Smooth muscle cell (in vitro differentiated cells): ENCODE measurements at regions not wholly inside any gene's neighbourhood (a gene's known extent, or its start where the extent isn't known, plus 50 kb on each side); places are given as distances from the start of the nearest gene placed in this dataset.

ENCODE experiments used
- DNase-seq: peaks from one replicate; lab custom pipeline; 2025; ENCODE audit not compliant: unreplicated experiment; lab: John Stamatoyannopoulos, UW
- H2AFZ ChIP-seq: fragments of 200-600 bp; sonication (generic); 2 replicates; pipeline ENCODE4 v1.6.0; 2016; ENCODE audit warnings: antibody characterized with exemption, low read depth, mild to moderate bottlenecking
- H3F3A ChIP-seq: fragments of 200-600 bp; sonication (generic); 2 replicates; pipeline ENCODE4 v1.6.0; 2017; ENCODE audit warnings: antibody characterized with exemption, low read depth
- H3K27ac ChIP-seq: fragments of 200-600 bp; sonication (generic); 2 replicates; pipeline ENCODE4 v1.5.1; 2016; ENCODE audit warnings: low read depth, mild to moderate bottlenecking
- H3K27me3 ChIP-seq: fragments of 200-600 bp; sonication (generic); 2 replicates; pipeline ENCODE4 v1.6.1; 2016; ENCODE audit warnings: low read depth, mild to moderate bottlenecking
- H3K36me3 ChIP-seq: fragments of 200-600 bp; sonication (generic); 2 replicates; pipeline ENCODE4 v1.5.1; 2016; ENCODE audit warnings: low read depth
- H3K4me1 ChIP-seq: fragments of 200-600 bp; sonication (generic); 2 replicates; pipeline ENCODE4 v1.5.1; 2016; ENCODE audit warnings: low read depth
- H3K4me2 ChIP-seq: fragments of 200-600 bp; sonication (generic); 2 replicates; pipeline ENCODE4 v1.6.0; 2016; ENCODE audit warnings: mild to moderate bottlenecking
- H3K4me3 ChIP-seq: fragments of 200-600 bp; sonication (generic); 2 replicates; pipeline ENCODE4 v1.5.1; 2016; ENCODE audit warnings: mild to moderate bottlenecking
- H3K79me2 ChIP-seq: fragments of 200-600 bp; sonication (generic); 2 replicates; pipeline ENCODE4 v1.6.0; 2016; ENCODE audit warnings: low read depth, mild to moderate bottlenecking
- H3K9ac ChIP-seq: fragments of 200-600 bp; sonication (generic); 2 replicates; pipeline ENCODE4 v1.6.0; 2016; ENCODE audit warnings: low read depth
- H3K9me3 ChIP-seq: fragments of 200-600 bp; sonication (generic); replicated peaks from 2 replicates; pipeline ENCODE4 v1.5.1; 2016; ENCODE audit warnings: low read depth
- H4K20me1 ChIP-seq: fragments of 200-600 bp; sonication (generic); 2 replicates; pipeline ENCODE4 v1.6.0; 2016; ENCODE audit warnings: low read depth
- CTCF ChIP-seq: fragments of 200-600 bp; sonication (generic); IDR thresholded peaks from 2 replicates; pipeline ENCODE4 v1.5.1; 2017; ENCODE audit warnings: borderline replicate concordance, mild to moderate bottlenecking, antibody characterized with exemption; ENCODE audit not compliant: insufficient read depth, poor library complexity, severe bottlenecking
- WGBS: methylation state at CpG from one replicate; pipeline ENCODE4 v1.1.7; 2016; ENCODE audit warnings: low lambda C conversion rate; 5-methylcytosine and 5-hydroxymethylcytosine counted together

- H3K27ac ChIP-seq, result no peak overlapping the region
- no peaks in the 10 kb centered on the region for H3K27me3 ChIP-seq
- no peaks in the 10 kb centered on the region for H4K20me1 ChIP-seq
- DNase-seq, result no peak
- H3K4me3 ChIP-seq, result no peak overlapping the region
- no peaks in the 10 kb centered on the region for H3K4me1 ChIP-seq
- H3K9me3 ChIP-seq, result no peaks in the 10 kb centered on the region
- no peaks in the 10 kb centered on the region for H3F3A ChIP-seq
- no peak overlapping the region for H3K9ac ChIP-seq
- 78% methylated on average over 12 of the region's 12 CpGs for WGBS
- H3K36me3 ChIP-seq, result no peaks in the 10 kb centered on the region
- TF ChIP-seq CTCF, result no peak
- no peaks in the 10 kb centered on the region for H3K79me2 ChIP-seq
- H2AFZ ChIP-seq, result no peak overlapping the region
- no peak overlapping the region for H3K4me2 ChIP-seq
Observed at GRCh38 chr16:26316683-26317464, 625.1 kb downstream of the HS3ST4 start.

- Histone ChIP-seq H3K27me3 (no peaks in the 10 kb centered on the region), H3K4me1 (no peaks in the 10 kb centered on the region), H3K4me3 (no peak overlapping the region), H2AFZ (no peak overlapping the region), H3K9ac (no peak overlapping the region), H3K36me3 (no peaks in the 10 kb centered on the region), H3K4me2 (no peak overlapping the region), H3F3A (no peaks in the 10 kb centered on the region), H4K20me1 (no peaks in the 10 kb centered on the region), H3K27ac (no peak overlapping the region), H3K9me3 (no peaks in the 10 kb centered on the region), H3K79me2 (no peaks in the 10 kb centered on the region)
- TF ChIP-seq CTCF, result no peak
- DNase-seq, result no peak
Observed at GRCh38 chr16:26317885-26318284, 626.1 kb downstream of the HS3ST4 start.

- no peaks in the 10 kb centered on the region for H3F3A ChIP-seq
- whole genome bisulfite sequencing, result 85% methylated on average over 1 of the region's 1 CpG
- H3K79me2 ChIP-seq, result no peaks in the 10 kb centered on the region
- DNase-seq, result no peak
- no peak for TF ChIP-seq CTCF
- H3K27ac ChIP-seq, result no peak overlapping the region
- H3K36me3 ChIP-seq, result no peaks in the 10 kb centered on the region
- H4K20me1 ChIP-seq, result no peaks in the 10 kb centered on the region
- H3K9ac ChIP-seq, result no peak overlapping the region
- H3K4me3 ChIP-seq, result no peak overlapping the region
- H3K27me3 ChIP-seq, result no peaks in the 10 kb centered on the region
- no peak overlapping the region for H2AFZ ChIP-seq
- H3K9me3 ChIP-seq, result no peaks in the 10 kb centered on the region
- no peak overlapping the region for H3K4me2 ChIP-seq
- H3K4me1 ChIP-seq, result peaks cover 4% of the 10 kb centered on the region
Observed at GRCh38 chr16:26330654-26331053, 638.9 kb downstream of the HS3ST4 start.
